ENCODE measurements at regions not wholly inside any gene's neighbourhood (a gene's known extent, or its start where the extent isn't known, plus 50 kb on each side); places are given as distances from the start of the nearest gene placed in this dataset.

GRCh38 chr9:108156270-108156998 is 666.9 kb upstream of the KLF4 start:
- H3K27me3 Mint-ChIP-seq (ENCODE audit: insufficient read depth, unreplicated experiment) = no peaks in the 10 kb centered on the region
- DNase-seq = peak; percentile 79 to 85
- H3K27me3 ChIP-seq (replicated peaks; ENCODE audit: control insufficient read depth, insufficient read depth, low read length) = no peaks in the 10 kb centered on the region
- no peaks in the 10 kb centered on the region for H3K9me3 ChIP-seq
- peaks cover 28% of the 10 kb centered on the region for H3K4me1 ChIP-seq
- POLR2A ChIA-PET = no interaction called here
- no peak for TF ChIP-seq CTCF (IDR thresholded peaks at IDR 0.05; ENCODE audit: insufficient read depth in 1 of 2, low read depth in 1 of 2, low read length in 1 of 2, severe bottlenecking in 1 of 2, unreplicated experiment in 1 of 2)
- no peaks in the 10 kb centered on the region for H3K9me3 Mint-ChIP-seq (ENCODE audit: unreplicated experiment)
- peak overlapping the region; percentile 21; the same call in 1 of the 2 replicates for H3K4me3 ChIP-seq (ENCODE audit: low read depth, low read length)
- no peaks in the 10 kb centered on the region for H3K36me3 ChIP-seq (ENCODE audit: control insufficient read depth, insufficient read depth, low read length)
- no peaks in the 10 kb centered on the region for H3K36me3 Mint-ChIP-seq (ENCODE audit: insufficient read depth, unreplicated experiment)
- intact Hi-C loops (cut with micrococcal nuclease; ENCODE audit: unreplicated experiment) = loop anchor here (1.0 to 2.0 kb wide), 3 partner anchors 38 to 364 kb away; no protein-coding TSS in a partner anchor
- peak overlapping the region; percentile 26 for H3K27ac Mint-ChIP-seq (ENCODE audit: unreplicated experiment)
- H3K4me3 Mint-ChIP-seq (ENCODE audit: unreplicated experiment) = peak overlapping the region; percentile 11
- no TSS peak for BruUV-seq (replicated peaks)
- H3K4me1 Mint-ChIP-seq (ENCODE audit: low read depth, unreplicated experiment) = peaks cover 19% of the 10 kb centered on the region
- CTCF ChIA-PET = no interaction called here

- Histone ChIP-seq H3K4me1 (peaks cover 18% of the 10 kb centered on the region), H3K9me3 (no peaks in the 10 kb centered on the region), H3K36me3 (ENCODE audit: control insufficient read depth, insufficient read depth, low read length) (no peaks in the 10 kb centered on the region), H3K4me3 (ENCODE audit: low read depth, low read length) (no peak overlapping the region), H3K27me3 (replicated peaks; ENCODE audit: control insufficient read depth, insufficient read depth, low read length) (no peaks in the 10 kb centered on the region)
- Mint-ChIP-seq H3K9me3 (ENCODE audit: unreplicated experiment) (no peaks in the 10 kb centered on the region), H3K36me3 (ENCODE audit: insufficient read depth, unreplicated experiment) (no peaks in the 10 kb centered on the region), H3K27ac (ENCODE audit: unreplicated experiment) (no peak overlapping the region), H3K4me1 (ENCODE audit: low read depth, unreplicated experiment) (peaks cover 13% of the 10 kb centered on the region), H3K4me3 (ENCODE audit: unreplicated experiment) (no peak overlapping the region), H3K27me3 (ENCODE audit: insufficient read depth, unreplicated experiment) (no peaks in the 10 kb centered on the region)
- no TSS peak for BruUV-seq (replicated peaks)
- no peak for TF ChIP-seq CTCF (IDR thresholded peaks at IDR 0.05; ENCODE audit: insufficient read depth in 1 of 2, low read depth in 1 of 2, low read length in 1 of 2, severe bottlenecking in 1 of 2, unreplicated experiment in 1 of 2)
- intact Hi-C loops (cut with micrococcal nuclease; ENCODE audit: unreplicated experiment) = no loop called here
- ChIA-PET CTCF (no interaction called here), POLR2A (no interaction called here)
- DNase-seq = no peak
Observed at GRCh38 chr9:108153416-108153815, 663.8 kb upstream of the KLF4 start.

- H3K36me3 ChIP-seq (ENCODE audit: control insufficient read depth, insufficient read depth, low read length) = no peaks in the 10 kb centered on the region
- H3K27me3 ChIP-seq (replicated peaks; ENCODE audit: control insufficient read depth, insufficient read depth, low read length) = no peaks in the 10 kb centered on the region
- Mint-ChIP-seq H3K9me3 (ENCODE audit: unreplicated experiment) (peaks cover under 1% of the 10 kb centered on the region), H3K4me1 (ENCODE audit: low read depth, unreplicated experiment) (no peaks in the 10 kb centered on the region), H3K27ac (ENCODE audit: unreplicated experiment) (no peak overlapping the region), H3K36me3 (ENCODE audit: insufficient read depth, unreplicated experiment) (no peaks in the 10 kb centered on the region), H3K4me3 (ENCODE audit: unreplicated experiment) (no peak overlapping the region), H3K27me3 (ENCODE audit: insufficient read depth, unreplicated experiment) (no peaks in the 10 kb centered on the region)
- DNase-seq = no peak
- intact Hi-C loops (cut with micrococcal nuclease; ENCODE audit: unreplicated experiment) = no loop called here
- H3K4me3 ChIP-seq (ENCODE audit: low read depth, low read length) = no peak overlapping the region
- no TSS peak for BruUV-seq (replicated peaks)
- peaks cover 4% of the 10 kb centered on the region for H3K4me1 ChIP-seq
- POLR2A ChIA-PET = no interaction called here
- H3K9me3 ChIP-seq = no peaks in the 10 kb centered on the region
- CTCF ChIA-PET = no interaction called here
- TF ChIP-seq CTCF (IDR thresholded peaks at IDR 0.05; ENCODE audit: insufficient read depth in 1 of 2, low read depth in 1 of 2, low read length in 1 of 2, severe bottlenecking in 1 of 2, unreplicated experiment in 1 of 2) = no peak
Observed at GRCh38 chr9:108150736-108151586, 661.4 kb upstream of the KLF4 start.

All from Caco-2 (cell line).